GM12892 (cell line): ENCODE measurements at regions not wholly inside any gene's neighbourhood (a gene's known extent, or its start where the extent isn't known, plus 50 kb on each side); places are given as distances from the start of the nearest gene placed in this dataset.

Source experiments
- DNase-seq: peaks from one replicate; pipeline ENCODE4 v3.0.0; 2011; ENCODE audit not compliant: insufficient read length
- FAIRE-seq: peaks from 2 replicates; lab custom pipeline; 2011; peaks lifted over from hg19 to GRCh38; lab: Jason Lieb, UNC
- POLR2A ChIP-seq: IDR thresholded peaks from 2 replicates; pipeline ENCODE4 v1.6.1; 2011; ENCODE audit warnings: low read depth, low read length, control low read depth
- POLR2AphosphoS5 ChIP-seq: IDR thresholded peaks from 2 replicates; pipeline ENCODE4 v1.6.1; 2011; ENCODE audit warnings: low read depth, low read length, control low read depth
- TAF1 ChIP-seq: IDR thresholded peaks from 2 replicates; pipeline ENCODE4 v1.6.1; 2011; ENCODE audit warnings: low read depth, mild to moderate bottlenecking, control low read depth, low read length, borderline replicate concordance

DNA sequence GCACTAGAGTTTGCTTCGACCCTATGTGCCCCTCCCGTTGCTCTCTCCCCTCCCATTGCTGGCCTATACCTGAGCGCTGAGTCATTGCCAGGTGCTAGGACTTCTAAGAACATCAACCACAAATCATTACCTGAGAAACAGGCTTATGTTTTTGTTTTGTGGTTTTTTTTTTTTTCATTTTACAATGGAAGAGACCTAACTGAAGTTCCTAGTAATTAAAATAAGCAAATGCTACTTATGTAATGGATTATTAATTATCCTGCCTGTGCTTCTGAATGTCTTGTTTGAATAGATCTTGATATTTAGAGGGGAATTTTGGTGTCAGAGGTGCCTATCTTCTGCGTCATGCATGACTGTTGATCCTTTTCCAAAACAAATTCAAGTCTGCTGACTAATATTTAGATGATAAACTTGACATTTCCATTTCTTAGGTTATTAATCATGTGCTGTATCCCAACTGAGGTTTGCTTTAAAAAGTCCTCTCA, 275.4 kb upstream of the CPEB2 start:
- no peak for DNase-seq
- FAIRE-seq = no peak

DNA sequence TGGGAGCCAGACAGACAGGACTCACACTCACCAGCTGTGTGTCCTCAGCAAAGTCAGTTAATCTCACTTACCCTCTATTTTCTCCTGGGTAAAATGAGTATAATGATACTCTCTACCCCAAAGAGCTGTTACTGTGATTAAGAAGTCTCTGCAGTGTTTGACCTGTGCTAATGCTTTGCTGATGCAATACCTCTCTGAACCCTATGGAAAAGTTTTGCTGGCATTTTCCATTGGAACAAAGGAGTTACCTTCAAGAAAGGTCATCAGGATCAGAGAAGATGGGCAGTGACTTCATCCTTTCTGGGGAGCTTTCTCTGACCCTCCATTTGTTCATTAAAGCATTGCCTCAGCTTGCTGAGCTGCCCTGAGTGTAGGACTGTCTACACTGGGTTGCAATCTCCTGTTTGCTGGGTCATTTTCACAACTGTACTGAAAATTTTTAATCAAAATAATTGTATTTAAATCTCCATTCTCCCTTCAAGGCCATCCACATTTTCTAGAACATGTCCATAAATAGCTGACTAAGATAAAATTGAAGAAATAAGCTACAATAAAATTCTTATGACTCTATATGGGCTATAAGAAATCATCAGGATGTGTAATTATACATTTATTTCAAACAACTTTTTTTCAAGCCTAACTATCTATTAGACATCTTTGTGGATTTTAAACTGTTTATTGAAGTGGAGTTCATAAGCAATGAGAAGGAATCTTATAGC, 272.8 kb upstream of the CPEB2 start:
- no peak for DNase-seq
- FAIRE-seq = no peak
- TF ChIP-seq POLR2A (no peak), TAF1 (no peak), POLR2AphosphoS5 (no peak)

More for the DNA sequence above, 275.4 kb upstream of the CPEB2 start:
- TF ChIP-seq TAF1 (no peak), POLR2A (no peak)

DNA sequence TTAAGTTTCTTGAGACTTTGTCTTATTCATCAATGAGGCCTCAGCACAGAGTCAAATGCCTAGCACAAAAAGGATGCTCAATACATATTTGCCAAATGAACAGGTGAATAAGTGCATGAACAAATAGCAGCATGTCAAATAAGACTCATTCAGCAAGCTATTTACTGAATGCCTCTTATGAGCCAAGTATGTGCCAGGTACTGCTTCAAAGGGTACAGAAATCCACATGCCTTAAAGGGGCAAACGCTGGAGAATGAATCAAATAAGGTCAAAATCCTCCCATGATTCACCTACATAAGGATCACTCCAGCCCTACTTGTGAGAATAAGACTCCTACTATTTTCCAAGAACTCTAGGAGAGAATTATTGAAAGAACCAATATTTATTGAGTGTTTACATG, 260.2 kb upstream of the CPEB2 start:
- TF ChIP-seq POLR2A (no peak), POLR2AphosphoS5 (no peak), TAF1 (no peak)
- FAIRE-seq = no peak
- DNase-seq = no peak

DNA sequence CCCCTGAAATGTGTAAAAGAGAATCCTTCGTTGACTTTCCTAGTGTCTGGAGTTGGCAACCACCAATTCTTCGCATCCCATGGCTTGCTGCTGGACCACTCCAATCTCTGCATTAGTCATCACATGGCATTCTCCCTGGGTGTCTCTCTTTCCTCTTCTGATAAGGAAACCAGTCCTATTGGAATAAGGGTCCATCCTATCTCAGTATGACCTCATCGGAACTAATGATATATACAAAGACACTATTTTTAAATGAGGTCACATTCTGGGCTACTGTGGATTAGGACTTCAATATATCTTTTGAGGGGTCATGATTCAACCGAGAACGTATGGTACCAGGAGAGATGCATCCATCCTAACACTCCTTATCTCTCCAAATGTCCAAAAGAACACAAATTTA, 259.1 kb upstream of the CPEB2 start:
- DNase-seq = no peak
- no peak for FAIRE-seq
- TF ChIP-seq TAF1 (no peak), POLR2A (no peak), POLR2AphosphoS5 (no peak)

GRCh38 chr4:14743601-14744000, 258.7 kb upstream of the CPEB2 start:
- FAIRE-seq = no peak
- DNase-seq = no peak
- TF ChIP-seq POLR2A (no peak), POLR2AphosphoS5 (no peak), TAF1 (no peak)

- no peak for TF ChIP-seq POLR2A
- no peak for TF ChIP-seq TAF1
- TF ChIP-seq POLR2AphosphoS5 = no peak
- FAIRE-seq (no peak), DNase-seq (no peak)
Observed at GRCh38 chr4:14744346-14744745, 257.9 kb upstream of the CPEB2 start.

DNA sequence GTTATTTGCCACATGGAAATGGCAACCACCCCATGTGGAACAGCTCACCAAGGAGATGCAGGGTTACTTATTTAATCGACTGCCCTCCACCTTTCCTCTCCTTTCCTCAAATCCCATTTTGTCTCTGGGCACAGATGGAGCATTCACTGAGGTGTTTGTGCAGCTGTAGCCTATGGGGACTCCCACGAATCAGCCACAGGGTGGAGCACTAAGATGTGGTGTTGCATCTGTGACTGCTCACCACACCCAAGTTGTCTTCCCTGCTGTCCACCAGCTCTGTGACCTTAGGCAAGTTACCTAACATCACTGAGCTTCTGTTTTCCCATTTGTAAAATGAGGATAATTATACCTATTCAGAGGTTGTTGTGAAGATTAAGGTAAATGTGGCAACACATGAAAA, 252.4 kb upstream of the CPEB2 start:
- FAIRE-seq = peak; percentile 91
- no peak for DNase-seq
- no peak for TF ChIP-seq POLR2AphosphoS5
- no peak for TF ChIP-seq POLR2A
- no peak for TF ChIP-seq TAF1

DNA sequence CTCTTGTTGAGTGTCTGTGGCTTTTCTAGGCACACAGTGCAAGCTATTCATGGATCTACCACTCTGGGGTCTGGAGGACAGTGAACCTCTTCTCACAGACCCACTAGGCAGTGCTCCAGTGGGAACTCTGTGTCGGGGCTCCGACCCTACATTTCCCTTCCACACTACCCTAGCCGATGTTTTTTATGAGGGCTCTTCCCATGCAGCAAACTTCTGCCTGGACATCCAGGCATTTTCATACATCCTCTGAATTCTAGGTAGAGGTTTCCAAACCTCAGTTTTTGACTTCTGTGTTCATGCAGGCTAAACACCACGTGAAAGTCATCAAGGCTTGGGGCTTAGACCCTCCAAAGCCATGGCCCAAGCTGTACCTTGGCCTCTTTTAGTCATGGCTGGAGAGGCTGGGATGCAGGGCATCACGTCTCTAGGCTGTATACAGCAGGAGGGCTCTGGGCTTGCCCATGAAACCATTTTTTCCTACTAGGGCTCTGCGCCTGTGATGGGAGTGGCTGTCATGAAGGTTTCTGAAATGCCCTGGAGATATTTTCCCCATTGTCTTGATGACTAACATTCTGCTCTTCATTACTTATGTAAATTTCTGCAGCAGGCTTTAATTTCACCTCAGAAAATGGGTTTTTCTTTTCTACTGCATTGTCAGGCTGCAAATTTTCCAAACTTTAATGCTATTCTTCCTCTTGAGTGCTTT, 249.8 kb upstream of the CPEB2 start:
- no peak for FAIRE-seq
- DNase-seq = no peak
- TF ChIP-seq POLR2A (no peak), POLR2AphosphoS5 (no peak), TAF1 (no peak)

GRCh38 chr4:14767142-14767541, 235.1 kb upstream of the CPEB2 start:
- DNase-seq = no peak
- FAIRE-seq = peak; percentile 74
- TF ChIP-seq POLR2A = no peak
- no peak for TF ChIP-seq TAF1
- TF ChIP-seq POLR2AphosphoS5 = no peak

DNA sequence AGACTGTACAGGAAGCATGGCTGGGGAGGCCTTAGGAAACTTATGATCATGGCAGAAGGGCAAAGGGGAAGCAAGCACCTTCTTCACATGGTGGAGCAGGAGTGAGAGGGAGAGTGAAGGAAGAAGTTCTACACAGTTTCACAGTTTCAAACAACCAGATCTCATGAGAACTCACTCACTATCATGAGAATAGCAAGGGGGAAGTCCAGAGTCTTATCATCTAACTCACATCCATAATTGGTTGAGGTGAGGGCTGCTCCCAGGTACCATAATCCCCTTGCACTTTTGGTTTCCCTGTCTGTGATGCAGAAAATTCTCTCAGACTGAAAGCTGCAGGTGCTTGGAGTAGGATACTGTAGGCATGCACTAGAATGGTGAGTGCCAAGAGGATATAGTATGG, 233.8 kb upstream of the CPEB2 start:
- DNase-seq = no peak
- TF ChIP-seq POLR2A (no peak), POLR2AphosphoS5 (no peak), TAF1 (no peak)
- no peak for FAIRE-seq

- FAIRE-seq = no peak
- DNase-seq = no peak
- TF ChIP-seq TAF1 (no peak), POLR2A (no peak), POLR2AphosphoS5 (no peak)
Observed at GRCh38 chr4:14769993-14770392, 232.3 kb upstream of the CPEB2 start.

DNA sequence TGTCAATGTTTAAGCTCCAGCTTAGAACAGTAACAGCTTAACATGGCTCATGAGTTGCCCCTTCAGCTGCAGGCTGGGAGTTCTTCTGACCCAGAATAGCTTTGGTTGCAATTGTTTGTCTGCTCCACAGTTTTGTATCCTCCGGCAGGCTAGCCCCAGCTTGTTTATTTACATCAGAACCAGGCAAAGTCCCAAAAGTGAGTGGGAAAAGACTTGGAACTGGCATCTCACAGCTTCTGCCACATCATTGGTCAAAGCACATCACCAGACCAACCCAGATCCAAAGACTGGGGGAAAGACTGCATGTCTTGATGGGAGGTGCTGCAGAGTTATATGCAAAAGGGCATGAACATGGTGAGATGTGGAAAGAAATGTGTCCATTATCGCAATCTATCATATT, 231.2 kb upstream of the CPEB2 start:
- TF ChIP-seq POLR2A = no peak
- no peak for TF ChIP-seq TAF1
- FAIRE-seq (no peak), DNase-seq (no peak)
